ENCODE measurements at regions not wholly inside any gene's neighbourhood (a gene's known extent, or its start where the extent isn't known, plus 50 kb on each side); places are given as distances from the start of the nearest gene placed in this dataset.

- Histone ChIP-seq H3K36me3 (no peaks in the 10 kb centered on the region), H3K4me1 (no peaks in the 10 kb centered on the region), H3K27me3 (no peaks in the 10 kb centered on the region; the same call in 1 of the 2 replicates), H3K9me3 (no peaks in the 10 kb centered on the region), H3K4me3 (ENCODE audit: low read depth, low read length) (no peak overlapping the region)
- no peak for TF ChIP-seq CTCF (IDR thresholded peaks at IDR 0.05; ENCODE audit: low read depth, low read length)
- DNase-seq = no peak
These were observed 217.1 kb upstream of the PLEKHG7 start for GRCh38 chr12:92485351-92486348.

- H3K4me1 ChIP-seq = no peaks in the 10 kb centered on the region
- H3K27me3 ChIP-seq = no peaks in the 10 kb centered on the region; the same call in 1 of the 2 replicates
- H3K36me3 ChIP-seq = no peaks in the 10 kb centered on the region
- DNase-seq = no peak
- TF ChIP-seq CTCF (IDR thresholded peaks at IDR 0.05; ENCODE audit: low read depth, low read length) = no peak
- H3K9me3 ChIP-seq = no peaks in the 10 kb centered on the region
- no peak overlapping the region for H3K4me3 ChIP-seq (ENCODE audit: low read depth, low read length)
These were observed 220.2 kb upstream of the PLEKHG7 start for GRCh38 chr12:92482599-92482998.

- no peak overlapping the region for H3K4me3 ChIP-seq (ENCODE audit: low read depth, low read length)
- H3K27me3 ChIP-seq = no peaks in the 10 kb centered on the region; the same call in 1 of the 2 replicates
- no peaks in the 10 kb centered on the region for H3K36me3 ChIP-seq
- TF ChIP-seq CTCF (IDR thresholded peaks at IDR 0.05; ENCODE audit: low read depth, low read length) = no peak
- H3K9me3 ChIP-seq = no peaks in the 10 kb centered on the region
- H3K4me1 ChIP-seq = no peaks in the 10 kb centered on the region
- no peak for DNase-seq
These were observed 221.7 kb upstream of the PLEKHG7 start for GRCh38 chr12:92481066-92481465.

GRCh38 chr12:92478692-92479091 is 224.1 kb upstream of the PLEKHG7 start:
- Histone ChIP-seq H3K27me3 (no peaks in the 10 kb centered on the region; the same call in 1 of the 2 replicates), H3K4me3 (ENCODE audit: low read depth, low read length) (no peak overlapping the region), H3K4me1 (no peaks in the 10 kb centered on the region), H3K36me3 (no peaks in the 10 kb centered on the region), H3K9me3 (no peaks in the 10 kb centered on the region)
- TF ChIP-seq CTCF (IDR thresholded peaks at IDR 0.05; ENCODE audit: low read depth, low read length) = no peak
- no peak for DNase-seq

- H3K36me3 ChIP-seq = no peaks in the 10 kb centered on the region
- H3K9me3 ChIP-seq = no peaks in the 10 kb centered on the region
- H3K27me3 ChIP-seq = no peaks in the 10 kb centered on the region; the same call in 1 of the 2 replicates
- H3K4me1 ChIP-seq = no peaks in the 10 kb centered on the region
- no peak for DNase-seq
- TF ChIP-seq CTCF (IDR thresholded peaks at IDR 0.05; ENCODE audit: low read depth, low read length) = no peak
- H3K4me3 ChIP-seq (ENCODE audit: low read depth, low read length) = no peak overlapping the region
These were observed 225.9 kb upstream of the PLEKHG7 start for GRCh38 chr12:92476844-92477243.

GRCh38 chr12:92473564-92473963 is 229.2 kb upstream of the PLEKHG7 start:
- Histone ChIP-seq H3K27me3 (no peaks in the 10 kb centered on the region; the same call in 1 of the 2 replicates), H3K36me3 (no peaks in the 10 kb centered on the region), H3K4me3 (ENCODE audit: low read depth, low read length) (no peak overlapping the region), H3K9me3 (no peaks in the 10 kb centered on the region), H3K4me1 (no peaks in the 10 kb centered on the region)
- no peak for TF ChIP-seq CTCF (IDR thresholded peaks at IDR 0.05; ENCODE audit: low read depth, low read length)
- no peak for DNase-seq

Data from BE2C (cell line).